ENCODE measurements at regions not wholly inside any gene's neighbourhood (a gene's known extent, or its start where the extent isn't known, plus 50 kb on each side); places are given as distances from the start of the nearest gene placed in this dataset.

- TF ChIP-seq GATA2 (IDR thresholded peaks at IDR 0.05; ENCODE audit: low read depth, low read length) (no peak), GATA3 (IDR thresholded peaks at IDR 0.05; ENCODE audit: low read depth, low read length) (no peak)
Measured at GRCh38 chr4:30904588-30904987, 184.4 kb downstream of the PCDH7 start.

Measured in SH-SY5Y (cell line).